ENCODE measurements at regions not wholly inside any gene's neighbourhood (a gene's known extent, or its start where the extent isn't known, plus 50 kb on each side); places are given as distances from the start of the nearest gene placed in this dataset.

DNA sequence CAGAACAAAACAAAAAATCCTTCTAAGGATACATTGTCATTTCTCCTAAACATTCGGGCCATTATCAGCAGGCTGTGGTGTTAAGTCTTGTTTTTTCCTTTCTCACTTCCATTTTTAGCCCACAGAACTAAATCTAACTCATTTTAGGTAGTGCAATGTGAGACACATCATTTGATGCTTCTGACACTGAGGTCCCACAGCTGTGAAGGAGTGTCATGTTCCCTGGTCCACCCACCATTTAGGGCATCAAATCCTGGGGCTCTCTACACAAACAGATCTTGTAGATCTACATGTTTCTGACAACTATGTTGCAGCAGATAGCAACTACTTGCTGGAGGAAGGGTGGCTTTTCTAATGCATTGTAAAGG, 232.5 kb upstream of the IGFBP3 start (continued):
- TF ChIP-seq, protein P1, sequence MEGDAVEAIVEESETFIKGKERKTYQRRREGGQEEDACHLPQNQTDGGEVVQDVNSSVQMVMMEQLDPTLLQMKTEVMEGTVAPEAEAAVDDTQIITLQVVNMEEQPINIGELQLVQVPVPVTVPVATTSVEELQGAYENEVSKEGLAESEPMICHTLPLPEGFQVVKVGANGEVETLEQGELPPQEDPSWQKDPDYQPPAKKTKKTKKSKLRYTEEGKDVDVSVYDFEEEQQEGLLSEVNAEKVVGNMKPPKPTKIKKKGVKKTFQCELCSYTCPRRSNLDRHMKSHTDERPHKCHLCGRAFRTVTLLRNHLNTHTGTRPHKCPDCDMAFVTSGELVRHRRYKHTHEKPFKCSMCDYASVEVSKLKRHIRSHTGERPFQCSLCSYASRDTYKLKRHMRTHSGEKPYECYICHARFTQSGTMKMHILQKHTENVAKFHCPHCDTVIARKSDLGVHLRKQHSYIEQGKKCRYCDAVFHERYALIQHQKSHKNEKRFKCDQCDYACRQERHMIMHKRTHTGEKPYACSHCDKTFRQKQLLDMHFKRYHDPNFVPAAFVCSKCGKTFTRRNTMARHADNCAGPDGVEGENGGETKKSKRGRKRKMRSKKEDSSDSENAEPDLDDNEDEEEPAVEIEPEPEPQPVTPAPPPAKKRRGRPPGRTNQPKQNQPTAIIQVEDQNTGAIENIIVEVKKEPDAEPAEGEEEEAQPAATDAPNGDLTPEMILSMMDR (conservative IDR thresholded peaks at IDR 0.05; ENCODE audit: low read depth in 2 of 2): no peak
- TF ChIP-seq, protein P2, sequence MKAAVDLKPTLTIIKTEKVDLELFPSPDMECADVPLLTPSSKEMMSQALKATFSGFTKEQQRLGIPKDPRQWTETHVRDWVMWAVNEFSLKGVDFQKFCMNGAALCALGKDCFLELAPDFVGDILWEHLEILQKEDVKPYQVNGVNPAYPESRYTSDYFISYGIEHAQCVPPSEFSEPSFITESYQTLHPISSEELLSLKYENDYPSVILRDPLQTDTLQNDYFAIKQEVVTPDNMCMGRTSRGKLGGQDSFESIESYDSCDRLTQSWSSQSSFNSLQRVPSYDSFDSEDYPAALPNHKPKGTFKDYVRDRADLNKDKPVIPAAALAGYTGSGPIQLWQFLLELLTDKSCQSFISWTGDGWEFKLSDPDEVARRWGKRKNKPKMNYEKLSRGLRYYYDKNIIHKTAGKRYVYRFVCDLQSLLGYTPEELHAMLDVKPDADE (IDR thresholded peaks at IDR 0.05): no peak
- TF ChIP-seq ZNF114 (CRISPR knock-in tag; IDR thresholded peaks at IDR 0.05) (no peak), ZNF331 (CRISPR knock-in tag; IDR thresholded peaks at IDR 0.05; ENCODE audit: low read depth) (no peak), CREB1 (CRISPR knock-in tag; IDR thresholded peaks at IDR 0.05; ENCODE audit: low read depth) (no peak)

DNA sequence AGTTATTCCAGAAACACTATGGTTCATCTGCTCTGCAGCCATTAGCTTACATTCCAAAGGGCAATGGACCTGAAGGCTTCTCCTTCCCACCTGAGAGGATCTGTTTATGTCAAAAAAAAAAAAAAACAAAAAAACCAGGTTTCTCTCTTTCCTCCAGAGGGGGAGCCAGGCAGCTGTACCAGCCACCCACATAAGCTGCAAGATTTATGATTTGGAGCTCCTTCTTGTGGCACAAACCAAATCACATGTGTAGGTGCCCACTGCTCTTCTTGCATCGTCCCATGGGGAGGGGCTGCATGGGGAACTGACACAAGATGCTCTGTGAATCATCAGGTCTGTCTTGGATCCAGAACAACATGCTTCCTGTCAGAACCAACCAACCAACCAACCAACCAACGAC, 231.6 kb upstream of the IGFBP3 start:
- no peak for ATAC-seq
- TF ChIP-seq, protein P1 (conservative IDR thresholded peaks at IDR 0.05; ENCODE audit: low read depth in 2 of 2): peak; percentile 24 to 28; a peak in 2 of 4 replicates
- TF ChIP-seq, protein P3, sequence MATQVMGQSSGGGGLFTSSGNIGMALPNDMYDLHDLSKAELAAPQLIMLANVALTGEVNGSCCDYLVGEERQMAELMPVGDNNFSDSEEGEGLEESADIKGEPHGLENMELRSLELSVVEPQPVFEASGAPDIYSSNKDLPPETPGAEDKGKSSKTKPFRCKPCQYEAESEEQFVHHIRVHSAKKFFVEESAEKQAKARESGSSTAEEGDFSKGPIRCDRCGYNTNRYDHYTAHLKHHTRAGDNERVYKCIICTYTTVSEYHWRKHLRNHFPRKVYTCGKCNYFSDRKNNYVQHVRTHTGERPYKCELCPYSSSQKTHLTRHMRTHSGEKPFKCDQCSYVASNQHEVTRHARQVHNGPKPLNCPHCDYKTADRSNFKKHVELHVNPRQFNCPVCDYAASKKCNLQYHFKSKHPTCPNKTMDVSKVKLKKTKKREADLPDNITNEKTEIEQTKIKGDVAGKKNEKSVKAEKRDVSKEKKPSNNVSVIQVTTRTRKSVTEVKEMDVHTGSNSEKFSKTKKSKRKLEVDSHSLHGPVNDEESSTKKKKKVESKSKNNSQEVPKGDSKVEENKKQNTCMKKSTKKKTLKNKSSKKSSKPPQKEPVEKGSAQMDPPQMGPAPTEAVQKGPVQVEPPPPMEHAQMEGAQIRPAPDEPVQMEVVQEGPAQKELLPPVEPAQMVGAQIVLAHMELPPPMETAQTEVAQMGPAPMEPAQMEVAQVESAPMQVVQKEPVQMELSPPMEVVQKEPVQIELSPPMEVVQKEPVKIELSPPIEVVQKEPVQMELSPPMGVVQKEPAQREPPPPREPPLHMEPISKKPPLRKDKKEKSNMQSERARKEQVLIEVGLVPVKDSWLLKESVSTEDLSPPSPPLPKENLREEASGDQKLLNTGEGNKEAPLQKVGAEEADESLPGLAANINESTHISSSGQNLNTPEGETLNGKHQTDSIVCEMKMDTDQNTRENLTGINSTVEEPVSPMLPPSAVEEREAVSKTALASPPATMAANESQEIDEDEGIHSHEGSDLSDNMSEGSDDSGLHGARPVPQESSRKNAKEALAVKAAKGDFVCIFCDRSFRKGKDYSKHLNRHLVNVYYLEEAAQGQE (IDR thresholded peaks at IDR 0.05; ENCODE audit: unreplicated experiment): no peak
- no peak overlapping the region for H3K27ac ChIP-seq (ENCODE audit: low read depth)
- H3K27ac Mint-ChIP-seq: 0 out of 2 replicates have a peak overlapping the region, but pooled peaks have one; percentile 23
- no peaks in the 10 kb centered on the region for H3F3A ChIP-seq (replicated peaks; ENCODE audit: low read depth)
- H3K4me1 Mint-ChIP-seq: 0 out of 3 replicates have a peak, but pooled peaks cover 2% of the 10 kb centered on the region
- H3K27me3 Mint-ChIP-seq (ENCODE audit: insufficient read depth, low read depth, poor library complexity): peaks cover 4% of the 10 kb centered on the region
- no peaks in the 10 kb centered on the region for H4K20me1 ChIP-seq (replicated peaks; ENCODE audit: insufficient read depth)
- H3K36me3 ChIP-seq (ENCODE audit: insufficient read depth): no peaks in the 10 kb centered on the region
- H3K9me2 ChIP-seq (ENCODE audit: insufficient read depth): peaks cover 7% of the 10 kb centered on the region
- H3K4me3 Mint-ChIP-seq: no peak overlapping the region
- H3K27me3 ChIP-seq (ENCODE audit: insufficient read depth): no peaks in the 10 kb centered on the region
- no peaks in the 10 kb centered on the region for H3K36me3 Mint-ChIP-seq (ENCODE audit: low read depth)
- no peak overlapping the region for H3K4me2 ChIP-seq
- DNase-seq (ENCODE audit: low spot score): peak; percentile 33
- no peaks in the 10 kb centered on the region for H3K79me2 ChIP-seq (replicated peaks; ENCODE audit: insufficient read depth)
- H3K4me1 ChIP-seq (ENCODE audit: insufficient read depth): no peaks in the 10 kb centered on the region
- no peak overlapping the region for H3K4me3 ChIP-seq
- H2AFZ ChIP-seq: peak overlapping the region; percentile 33; the same call in 1 of the 2 replicates
- H3K9me3 Mint-ChIP-seq: no peaks in the 10 kb centered on the region
